Stimulated activated CD4-positive, alpha-beta T cell treated with anti-CD3 and anti-CD28 coated beads, Interleukin-12 subunit alpha, Interleukin-12 subunit beta, amount 100 ng/mL, for 48 hours (primary cell): ENCODE measurements at regions not wholly inside any gene's neighbourhood (a gene's known extent, or its start where the extent isn't known, plus 50 kb on each side); places are given as distances from the start of the nearest gene placed in this dataset.

Source experiments
- DNase-seq, 3 donors: peaks; one replicate each; pipeline ENCODE4 v3.0.0-alpha.2; 2020; ENCODE audit warnings: low read depth in 2 of 3, low spot score in 1 of 3

GRCh38 chr2:71846669-71847291, 300.9 kb downstream of the CYP26B1 start:
- no peak for DNase-seq

GRCh38 chr2:71846072-71846471, 301.6 kb downstream of the CYP26B1 start:
- no peak for DNase-seq

- no peak for DNase-seq
Measured at GRCh38 chr2:71844967-71845366, 302.7 kb downstream of the CYP26B1 start.

GRCh38 chr2:71843391-71843850, 304.2 kb downstream of the CYP26B1 start:
- no peak for DNase-seq

GRCh38 chr2:71842744-71843143, 304.9 kb downstream of the CYP26B1 start:
- DNase-seq = no peak

- DNase-seq = no peak
Measured at GRCh38 chr2:71839826-71840225, 307.8 kb downstream of the CYP26B1 start.

GRCh38 chr2:71834796-71835195, 312.9 kb downstream of the CYP26B1 start:
- DNase-seq = no peak

- no peak for DNase-seq
Measured at GRCh38 chr2:71833855-71834560, 313.7 kb downstream of the CYP26B1 start.

- no peak for DNase-seq
Measured at GRCh38 chr2:71833272-71833671, 314.4 kb downstream of the CYP26B1 start.

GRCh38 chr2:71832844-71833243, 314.8 kb downstream of the CYP26B1 start:
- DNase-seq = no peak

GRCh38 chr2:71832388-71832787, 315.3 kb downstream of the CYP26B1 start:
- no peak for DNase-seq

- DNase-seq = no peak
Measured at GRCh38 chr2:71831193-71831577, 316.5 kb downstream of the CYP26B1 start.

GRCh38 chr2:71830497-71831192, 317.0 kb downstream of the CYP26B1 start:
- no peak for DNase-seq

- no peak for DNase-seq
Measured at GRCh38 chr2:71829008-71829407, 318.7 kb downstream of the CYP26B1 start.

- no peak for DNase-seq
Measured at GRCh38 chr2:71827973-71828372, 319.7 kb downstream of the CYP26B1 start.

- no peak for DNase-seq
Measured at GRCh38 chr2:71827524-71827901, 320.1 kb downstream of the CYP26B1 start.

GRCh38 chr2:71826826-71827523, 320.7 kb downstream of the CYP26B1 start:
- no peak for DNase-seq

- DNase-seq = no peak
Measured at GRCh38 chr2:71826299-71826698, 321.4 kb downstream of the CYP26B1 start.

GRCh38 chr2:71824436-71824835, 323.2 kb downstream of the CYP26B1 start:
- DNase-seq = no peak

GRCh38 chr2:71823526-71823925, 324.1 kb downstream of the CYP26B1 start:
- no peak for DNase-seq

- DNase-seq = no peak
Measured at GRCh38 chr2:71822463-71822862, 325.2 kb downstream of the CYP26B1 start.

- DNase-seq = no peak
Measured at GRCh38 chr2:71821856-71822255, 325.8 kb downstream of the CYP26B1 start.
